GM18868 (cell line): ENCODE measurements at regions not wholly inside any gene's neighbourhood (a gene's known extent, or its start where the extent isn't known, plus 50 kb on each side); places are given as distances from the start of the nearest gene placed in this dataset.

Source experiments
- ATAC-seq: cut with Tn5 transposase; IDR thresholded peaks from one replicate; pipeline ENCODE4 v1.9.1; 2021; ENCODE audit warnings: mild to moderate bottlenecking, moderate library complexity; ENCODE audit not compliant: unreplicated experiment

DNA sequence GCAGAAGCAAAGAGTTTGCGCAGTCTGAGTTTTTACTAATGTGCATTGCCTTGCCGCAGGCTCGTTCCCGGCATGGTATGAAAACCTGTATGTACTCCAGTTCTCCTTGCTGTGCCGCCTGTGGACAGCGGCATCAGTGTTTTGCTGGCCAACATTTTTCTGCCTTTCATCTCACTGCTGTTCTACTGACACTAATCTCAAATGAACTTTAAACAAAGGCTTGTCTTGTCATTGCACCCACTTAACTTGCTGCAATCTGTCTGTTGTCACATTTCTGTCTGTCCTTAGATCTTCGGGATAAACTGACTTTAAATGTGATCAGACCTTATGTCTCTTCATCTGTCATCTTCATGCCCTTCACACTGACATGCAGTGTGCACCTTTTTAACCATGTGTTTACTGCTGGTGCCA lies 71.7 kb upstream of the ZNRF2 start:
- no peak for ATAC-seq

DNA sequence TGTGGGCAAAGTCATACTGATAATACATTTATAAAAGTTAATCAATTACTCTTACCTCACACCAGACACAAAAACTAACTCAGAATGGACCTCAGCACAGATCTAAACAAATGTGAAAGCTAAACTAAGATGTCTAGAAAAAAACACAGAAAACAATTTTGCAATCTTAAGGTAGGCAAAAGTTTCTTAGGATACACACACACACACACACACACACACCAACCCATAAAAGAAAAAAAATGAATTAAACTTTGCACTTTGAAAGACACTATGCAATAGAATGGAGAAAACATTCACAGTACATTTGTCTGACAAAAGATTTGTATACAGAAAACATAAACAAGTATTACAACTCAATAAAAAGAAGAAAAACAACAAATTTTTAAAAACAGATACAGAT lies 70.8 kb upstream of the ZNRF2 start:
- no peak for ATAC-seq

DNA sequence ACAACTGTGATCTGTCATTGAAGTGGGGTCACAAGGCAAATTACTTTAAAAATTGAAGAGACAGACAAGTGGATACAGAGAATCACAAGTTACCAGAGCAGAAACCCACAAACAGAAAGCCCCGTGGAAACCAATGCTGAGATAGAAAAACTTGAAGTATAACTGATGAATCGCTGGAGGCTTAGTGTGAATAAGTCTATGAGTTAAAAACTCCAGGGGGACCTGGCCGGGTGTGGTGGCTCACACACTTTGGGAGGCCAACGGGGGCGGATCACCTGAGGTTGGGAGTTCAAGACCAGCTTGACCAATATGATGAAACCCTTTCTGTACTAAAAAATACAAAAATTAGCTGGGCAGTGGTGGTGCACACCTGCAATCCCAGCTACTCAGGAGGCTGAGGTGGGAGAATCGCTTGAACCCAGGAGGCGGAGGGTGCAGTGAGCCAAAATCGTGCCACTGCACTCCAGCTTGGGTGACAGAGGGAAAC lies 69.7 kb upstream of the ZNRF2 start:
- peak; percentile 86 for ATAC-seq

DNA sequence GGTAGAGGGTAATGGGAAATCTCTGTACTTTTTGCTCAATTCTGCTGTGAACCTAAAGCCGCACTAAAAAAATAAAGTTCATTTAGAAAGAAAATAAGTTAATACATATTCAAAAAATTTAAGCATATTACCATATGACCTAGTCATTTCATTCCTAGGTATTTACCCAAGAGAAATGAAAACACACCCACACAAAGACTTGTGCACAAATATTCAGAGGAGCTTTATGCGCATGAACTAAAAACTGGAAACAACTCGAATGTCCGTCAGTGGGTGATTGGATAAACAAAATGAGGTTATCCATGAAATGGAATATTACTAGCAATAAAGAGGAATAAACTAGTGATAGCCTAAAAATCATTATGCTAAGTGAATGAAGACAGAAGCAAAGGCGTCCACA lies 62.6 kb upstream of the ZNRF2 start:
- no peak for ATAC-seq

GRCh38 chr7:30222515-30223215 lies 61.7 kb upstream of the ZNRF2 start:
- no peak for ATAC-seq

- no peak for ATAC-seq
Observed at GRCh38 chr7:30223896-30224295, 60.5 kb upstream of the ZNRF2 start.

- ATAC-seq: peak; percentile 51
Observed at GRCh38 chr7:30224511-30225062, 59.8 kb upstream of the ZNRF2 start.

DNA sequence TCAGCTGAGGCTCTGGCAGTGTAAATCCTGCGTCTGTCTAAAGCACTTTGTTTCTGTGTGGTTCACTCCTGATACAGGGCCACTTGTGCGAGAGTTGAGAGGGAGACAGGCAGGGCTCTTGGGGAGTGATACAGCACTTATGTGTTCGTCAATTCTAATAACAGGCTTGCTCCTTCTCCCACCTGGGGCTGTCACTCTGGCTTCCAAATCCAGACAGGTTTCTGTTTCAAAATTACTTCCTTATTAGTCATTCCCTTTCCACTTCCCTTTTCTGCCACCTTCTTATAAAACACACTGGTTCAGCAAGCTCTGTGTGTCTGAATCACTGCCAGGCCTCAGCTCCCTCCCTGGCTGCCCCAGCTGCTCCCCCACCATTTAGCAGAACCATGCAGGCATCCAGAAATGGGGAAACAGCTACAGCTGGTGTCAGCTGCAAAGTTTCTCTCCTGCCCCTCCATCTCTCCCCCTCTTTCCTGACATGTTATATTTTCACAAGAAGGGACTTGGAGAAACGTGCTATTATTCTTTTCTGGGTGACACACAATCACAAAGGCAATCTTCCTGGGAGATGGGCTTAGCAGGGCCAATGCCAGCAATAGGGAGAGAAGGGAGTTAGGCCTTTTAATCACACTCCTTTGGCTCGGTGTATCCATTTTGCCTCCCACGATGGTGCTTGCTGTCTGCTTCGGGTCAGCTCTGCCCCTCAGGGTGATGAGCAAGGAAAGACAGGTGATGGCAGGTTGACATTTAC lies 58.4 kb upstream of the ZNRF2 start:
- ATAC-seq: peak; percentile 84

GRCh38 chr7:30226614-30227268 lies 57.7 kb upstream of the ZNRF2 start:
- no peak for ATAC-seq

DNA sequence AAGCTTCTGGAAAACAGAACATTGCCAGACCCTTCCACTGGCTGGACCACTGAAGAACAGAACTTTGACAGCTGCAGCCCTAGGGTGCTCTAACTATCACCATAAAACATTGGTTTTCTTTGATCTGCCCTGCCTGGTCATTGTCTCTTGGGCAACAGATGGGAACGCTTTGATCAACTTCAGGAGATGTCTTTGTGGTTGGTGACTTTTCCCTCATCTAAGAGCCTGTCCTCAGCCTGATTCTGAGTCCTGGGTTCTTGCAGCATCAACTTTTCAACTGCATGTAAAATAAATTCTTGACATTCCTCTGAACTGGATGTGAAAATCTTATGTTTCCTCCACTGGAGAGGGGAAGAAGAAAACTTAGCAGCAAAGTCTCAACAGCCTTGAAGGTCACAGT lies 53.1 kb upstream of the ZNRF2 start:
- no peak for ATAC-seq

GRCh38 chr7:30232391-30232790 lies 52.0 kb upstream of the ZNRF2 start:
- ATAC-seq: no peak
